HG02852 (cell line): ENCODE measurements at regions not wholly inside any gene's neighbourhood (a gene's known extent, or its start where the extent isn't known, plus 50 kb on each side); places are given as distances from the start of the nearest gene placed in this dataset.

Experiments used
- ATAC-seq: cut with Tn5 transposase; IDR thresholded peaks from one replicate; pipeline ENCODE4 v1.9.1; 2021; ENCODE audit warnings: mild to moderate bottlenecking, moderate library complexity; ENCODE audit not compliant: unreplicated experiment

DNA sequence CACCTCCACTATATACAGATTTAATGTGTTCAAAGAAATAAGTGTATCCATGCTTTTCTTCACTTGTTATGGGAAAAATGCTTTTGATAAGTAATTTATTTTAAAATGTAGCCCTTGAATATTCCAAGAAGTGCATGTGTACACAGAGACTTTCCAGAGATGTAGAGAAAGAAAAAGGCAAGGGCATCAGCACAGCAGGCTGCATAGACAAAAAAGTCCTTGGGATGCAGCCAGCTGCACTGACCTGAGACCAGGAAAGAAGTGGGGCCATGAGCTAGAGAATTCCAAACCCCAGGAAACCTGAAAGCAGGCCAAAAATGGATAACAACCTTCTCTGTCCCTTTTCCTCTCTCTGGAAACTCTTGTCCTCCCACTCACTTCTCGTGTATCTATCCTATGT, 51.6 kb upstream of the PRDM8 start:
- ATAC-seq: no peak

DNA sequence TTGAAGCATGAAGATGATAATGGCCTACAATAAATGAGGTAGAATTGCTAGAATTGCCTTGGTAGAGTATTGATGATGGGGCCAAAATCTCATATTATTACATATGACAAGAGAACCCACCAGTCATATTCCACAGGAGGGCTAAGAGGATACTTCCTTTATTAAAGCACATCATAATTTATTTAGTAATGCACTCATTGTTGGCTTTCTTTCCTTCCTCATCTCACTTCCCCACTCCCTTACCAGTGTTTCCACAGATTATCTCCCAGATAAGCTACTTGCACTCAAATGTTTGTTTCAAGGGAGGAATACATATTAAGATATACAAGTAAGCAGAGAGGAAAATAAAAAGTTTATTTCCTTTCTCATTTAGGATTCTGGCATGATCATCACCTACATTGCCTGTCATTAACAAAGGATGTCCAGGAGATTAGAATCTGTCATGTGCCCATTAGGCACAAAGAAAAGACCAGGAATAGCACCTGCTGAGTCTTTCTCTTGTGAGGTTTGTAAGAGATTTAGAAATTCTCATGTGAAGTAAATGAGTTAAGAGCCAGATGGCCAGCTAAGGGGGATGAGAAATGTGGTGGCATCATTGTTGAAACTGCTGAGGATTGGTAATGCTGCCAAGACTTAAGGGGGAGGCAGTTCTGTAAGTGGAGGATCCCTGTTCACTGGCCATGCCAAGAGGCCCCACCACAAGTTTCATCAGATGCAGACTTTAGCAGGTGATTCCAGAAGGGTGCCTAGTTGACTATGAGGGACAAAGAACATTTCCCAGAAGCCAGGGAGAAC, 52.4 kb upstream of the PRDM8 start:
- ATAC-seq: no peak

DNA sequence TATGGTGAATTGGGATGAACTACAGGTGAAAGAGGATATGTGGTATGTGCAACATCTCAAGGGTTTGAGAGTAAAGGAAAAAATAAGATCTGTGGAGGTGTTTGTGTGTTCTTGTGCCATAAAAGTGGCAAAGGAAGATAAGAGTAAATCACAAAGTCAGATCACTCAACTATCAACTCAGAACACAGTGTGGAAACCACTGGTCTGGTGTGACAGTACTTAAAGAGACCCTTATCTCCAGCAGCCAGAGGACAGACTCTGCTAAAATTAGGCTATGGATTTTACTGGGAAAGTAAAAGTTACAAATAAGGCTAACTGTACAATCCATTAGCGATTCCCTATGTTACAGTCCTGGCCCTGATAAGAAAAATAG, 54.0 kb upstream of the PRDM8 start:
- ATAC-seq: no peak

DNA sequence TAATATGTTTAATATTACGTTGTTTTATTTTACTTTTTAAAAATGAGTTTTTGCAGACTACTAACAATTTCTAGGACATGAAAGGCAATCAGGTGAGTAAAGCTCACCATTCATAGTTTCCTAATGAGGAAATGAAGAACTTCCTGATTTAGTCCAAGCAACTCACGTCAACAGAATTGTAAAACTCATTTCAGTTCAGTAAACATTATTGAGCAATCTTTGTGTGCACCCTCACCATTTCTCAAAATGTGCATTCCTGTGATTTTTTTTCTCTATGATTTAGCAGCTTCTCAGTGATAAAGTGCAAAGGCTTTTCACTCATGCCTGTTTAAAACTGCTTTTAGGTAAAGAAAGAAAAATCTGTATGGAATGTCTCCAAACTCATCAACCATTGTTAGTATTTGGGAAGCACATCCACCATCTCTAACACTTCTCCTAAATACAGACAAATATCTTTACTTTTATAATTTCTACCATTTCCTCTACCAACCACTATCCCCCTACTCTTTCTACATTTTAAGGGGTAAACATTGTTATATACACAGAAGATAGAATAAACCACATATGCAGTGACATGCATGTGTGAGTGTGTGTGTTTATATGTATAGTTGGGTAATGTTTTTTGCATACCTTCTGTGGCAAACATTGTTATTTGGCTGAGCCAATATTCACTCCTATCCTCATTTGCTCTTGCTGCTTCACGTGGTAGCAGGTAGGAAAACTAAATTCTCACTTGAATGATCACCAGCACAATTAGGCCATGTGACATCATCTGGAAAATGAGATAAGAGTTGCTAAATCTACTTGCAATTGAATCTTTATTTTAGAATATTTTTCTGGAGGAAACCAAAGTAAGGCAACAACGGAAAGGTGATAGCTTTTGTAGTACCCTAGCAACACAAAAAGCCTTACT, 54.7 kb upstream of the PRDM8 start:
- ATAC-seq: no peak

DNA sequence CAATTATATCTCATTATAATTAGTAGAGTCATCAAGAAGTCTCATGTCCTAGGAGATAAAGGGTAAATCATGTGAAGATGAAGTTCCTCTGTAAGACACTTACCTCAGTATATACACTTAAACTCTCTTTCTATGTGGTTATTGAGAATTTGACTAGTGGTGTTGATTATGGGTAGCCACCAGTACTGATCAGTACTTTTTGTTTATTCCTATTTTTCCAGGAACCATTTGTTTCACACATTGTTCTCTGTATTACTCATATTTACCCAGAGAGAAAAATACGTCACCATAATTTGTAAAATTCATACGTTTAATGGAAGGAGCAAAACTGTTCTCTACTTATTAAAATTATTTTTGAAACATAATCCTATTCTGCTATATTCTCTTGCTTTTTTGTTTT, 55.8 kb upstream of the PRDM8 start:
- ATAC-seq: no peak

DNA sequence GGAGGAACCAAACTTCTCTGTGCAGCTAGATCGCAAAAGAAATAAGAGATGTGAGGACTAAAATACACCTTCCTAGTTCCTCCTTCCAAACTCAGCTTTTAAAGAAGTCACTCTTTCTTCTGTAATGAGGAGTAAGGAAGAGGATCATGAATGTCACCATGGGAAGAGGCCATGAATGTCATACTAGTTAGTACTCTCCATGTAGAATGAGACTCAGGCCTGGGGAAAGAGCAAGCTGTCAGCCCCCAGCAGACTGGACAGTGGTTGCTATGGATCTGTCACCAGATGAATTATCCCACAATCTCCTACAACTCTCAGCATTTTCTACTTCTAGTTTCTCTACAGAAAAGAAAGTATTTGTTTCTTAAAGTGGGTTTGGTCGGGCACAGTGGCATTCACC, 57.1 kb upstream of the PRDM8 start:
- ATAC-seq: no peak

DNA sequence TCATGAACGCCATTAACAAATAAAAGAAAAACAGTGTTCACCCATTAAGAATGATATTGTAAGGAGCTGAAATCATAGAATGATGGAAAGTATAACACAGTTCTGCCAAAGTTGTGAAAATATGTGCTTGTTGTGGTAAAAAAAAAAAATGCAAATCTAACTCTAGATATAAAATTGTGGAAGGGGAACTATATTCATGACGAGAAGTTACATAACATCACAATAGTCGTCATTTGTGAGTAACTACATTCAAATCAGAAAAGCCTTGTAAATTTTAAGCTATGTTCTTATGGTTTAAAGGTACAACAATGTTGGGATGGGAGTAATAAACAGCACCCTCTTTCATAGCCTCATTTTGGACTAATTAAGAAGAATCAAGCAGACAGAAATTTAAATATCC, 57.6 kb upstream of the PRDM8 start:
- ATAC-seq: no peak

DNA sequence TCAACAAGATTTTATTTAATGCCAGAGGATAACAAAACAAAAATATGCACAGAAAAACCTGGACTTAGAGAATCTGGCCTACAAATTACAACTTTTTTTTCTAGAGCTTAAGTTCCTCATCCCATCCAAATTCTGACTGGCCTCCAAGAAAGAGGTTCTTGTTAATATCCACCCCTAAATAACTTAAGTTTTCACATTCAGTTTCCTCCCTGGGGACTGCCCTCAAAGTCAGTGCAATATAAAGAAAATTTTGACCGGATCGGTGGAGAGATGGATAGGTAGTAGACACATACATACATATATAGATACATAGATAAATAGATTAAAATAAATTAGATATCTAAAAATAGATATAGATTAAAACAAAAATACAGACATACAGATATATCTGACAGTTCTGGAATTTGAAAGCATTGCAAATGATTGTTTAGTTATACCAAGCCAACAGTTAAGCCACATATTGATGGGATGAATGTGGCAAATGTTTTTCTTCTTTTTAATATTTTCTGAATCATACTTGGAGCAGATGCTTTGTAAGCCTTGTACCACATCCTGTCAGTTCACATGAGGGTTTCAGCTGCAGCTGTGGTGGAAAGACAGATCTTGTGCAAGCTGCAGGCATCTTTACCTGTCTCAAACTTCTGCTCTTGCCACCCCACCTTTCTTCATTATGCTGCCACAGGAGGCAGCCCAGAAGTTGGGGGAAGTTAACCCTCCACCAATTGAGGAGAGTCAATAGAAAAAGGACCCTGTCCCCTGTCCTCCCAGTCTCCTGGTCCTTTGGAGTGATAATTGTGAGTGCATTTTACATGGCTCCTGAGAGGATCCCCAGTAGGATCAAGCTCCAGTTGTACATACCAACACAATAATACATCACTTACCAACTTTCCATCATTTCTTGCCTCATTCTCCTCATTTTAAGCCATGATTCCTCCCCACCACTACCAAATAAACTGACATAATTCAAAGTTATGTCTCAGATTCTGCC, 58.5 kb upstream of the PRDM8 start:
- ATAC-seq: peak; percentile 94

DNA sequence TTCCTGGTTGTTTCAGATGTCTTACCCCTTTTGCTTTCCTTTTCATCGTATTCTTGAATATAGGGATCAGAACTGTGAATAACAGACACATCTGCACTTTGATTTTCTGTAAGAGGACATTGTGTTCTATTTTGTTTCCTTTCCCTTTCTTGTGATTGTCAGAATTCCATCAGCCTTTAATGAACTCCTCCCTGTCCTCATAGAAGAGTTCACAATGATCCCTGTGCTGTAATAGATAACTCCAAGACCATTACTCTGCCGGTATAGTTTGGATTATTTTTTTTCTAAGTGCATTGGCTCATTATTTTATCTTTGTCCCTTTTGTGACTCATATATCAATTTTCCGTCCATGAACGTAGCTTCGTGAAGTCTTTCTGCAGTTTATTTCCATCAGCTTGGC, 59.7 kb upstream of the PRDM8 start:
- no peak for ATAC-seq

DNA sequence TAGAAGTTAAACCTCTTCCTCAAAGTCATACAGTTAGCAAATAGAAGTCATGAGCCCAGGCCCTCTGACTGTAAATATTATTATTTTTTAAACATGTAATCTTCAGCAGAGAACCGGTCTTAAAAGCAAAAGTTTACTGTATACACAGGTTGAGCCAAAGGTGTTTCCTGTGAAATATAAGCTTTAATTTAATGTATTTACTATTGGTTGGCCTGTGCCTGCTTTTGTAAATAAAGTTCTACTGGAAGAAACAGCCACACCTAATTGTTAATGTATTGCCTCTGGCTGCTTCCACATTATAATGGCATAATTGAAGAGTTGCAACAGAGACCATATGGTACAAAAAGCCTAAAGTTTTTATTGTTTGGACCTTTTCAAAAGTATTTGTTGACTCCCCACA, 61.0 kb upstream of the PRDM8 start:
- no peak for ATAC-seq

DNA sequence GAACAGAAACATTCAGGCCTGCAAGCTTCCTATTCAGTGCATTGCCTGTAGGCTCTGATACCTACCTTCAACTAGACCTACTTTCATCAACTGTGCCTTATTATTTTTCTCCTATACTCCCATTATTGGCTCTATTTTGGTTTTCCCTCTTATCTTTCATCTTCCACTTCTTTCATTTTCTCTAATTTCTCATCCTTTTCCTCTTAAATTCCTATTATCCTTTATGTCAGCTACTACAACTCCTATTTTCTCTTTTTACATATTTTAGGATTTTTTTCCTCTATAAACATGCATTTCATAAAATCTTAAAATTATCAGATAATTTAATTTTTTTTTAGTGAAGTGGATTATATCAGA, 61.6 kb upstream of the PRDM8 start:
- ATAC-seq: no peak

DNA sequence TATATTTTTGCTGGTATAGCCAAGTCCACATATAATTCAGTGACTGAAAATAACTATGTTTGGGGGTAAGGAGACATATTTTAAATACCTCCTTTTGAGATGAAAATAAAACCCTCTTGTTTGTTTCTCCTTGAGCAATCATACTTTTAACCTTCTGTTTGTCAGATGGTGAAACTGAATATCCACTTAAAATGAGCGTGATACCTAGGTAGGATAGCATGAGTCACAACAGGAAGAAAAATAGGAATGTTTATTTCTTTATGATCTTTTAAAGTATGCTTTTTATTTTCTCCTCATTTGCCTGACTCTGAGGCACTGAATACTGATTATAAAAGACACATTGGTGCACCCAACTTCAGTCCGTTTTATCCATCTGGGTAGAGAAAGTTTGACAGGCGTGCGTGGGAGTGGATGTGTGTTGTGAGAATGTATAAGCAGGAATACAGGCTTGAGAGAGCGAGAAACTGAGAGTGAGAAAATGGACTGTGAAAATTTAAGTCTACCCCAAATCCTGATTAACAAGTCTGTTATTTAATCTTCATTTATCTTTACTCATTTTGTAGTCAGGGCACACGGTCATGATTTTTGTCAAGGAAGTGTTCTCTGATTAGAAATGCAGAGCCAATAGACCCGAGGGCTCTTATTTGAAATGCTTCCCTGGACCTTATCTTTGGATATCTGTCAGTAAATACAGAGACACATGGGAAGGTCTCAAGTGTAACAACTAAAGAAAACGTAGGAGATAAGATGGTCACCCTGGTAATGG, 62.1 kb upstream of the ANTXR2 start:
- no peak for ATAC-seq

DNA sequence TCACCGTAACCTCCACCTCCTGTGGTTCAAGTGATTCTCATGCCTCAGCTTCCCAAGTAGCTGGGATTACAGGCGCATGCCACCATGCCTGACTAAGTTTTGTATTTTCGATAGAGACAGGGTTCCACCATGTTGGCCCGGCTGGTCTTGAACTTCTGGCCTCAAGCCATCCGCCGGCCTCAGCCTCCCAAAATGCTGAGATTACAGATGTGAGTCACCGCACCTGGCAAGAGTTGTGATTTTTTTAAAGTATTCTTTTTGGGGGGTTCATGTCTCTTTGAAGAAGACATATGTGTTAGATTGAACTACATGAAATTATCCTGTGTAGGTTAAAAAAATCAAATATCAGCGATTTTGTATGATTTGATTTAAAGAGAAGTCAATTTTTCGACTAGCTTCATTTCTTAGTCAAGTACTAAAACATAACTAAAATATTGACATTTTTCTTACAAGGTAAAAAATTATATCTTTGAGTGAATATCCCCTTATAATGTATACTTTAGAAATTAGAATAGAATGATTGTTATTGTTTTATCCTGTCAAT, 60.3 kb upstream of the ANTXR2 start:
- no peak for ATAC-seq

DNA sequence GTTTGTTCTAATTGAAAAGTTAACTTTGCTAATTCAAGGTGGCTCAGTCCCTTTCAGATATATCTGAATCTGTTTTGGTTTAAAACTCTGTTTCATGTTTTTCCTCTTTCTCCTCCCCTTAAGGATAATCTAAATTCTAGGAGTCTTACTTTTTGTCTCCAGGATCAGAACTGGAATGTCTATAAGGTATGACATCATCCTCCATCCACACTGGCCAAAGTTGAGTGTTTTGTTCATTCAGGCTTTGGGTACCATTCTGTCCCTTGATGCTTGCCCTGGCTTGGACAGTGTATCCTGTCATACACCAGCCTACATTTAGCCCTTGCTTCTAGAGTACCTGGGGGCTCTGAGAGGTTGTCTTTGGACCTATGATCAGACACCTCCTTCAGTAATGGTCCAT, 56.8 kb upstream of the ANTXR2 start:
- no peak for ATAC-seq

DNA sequence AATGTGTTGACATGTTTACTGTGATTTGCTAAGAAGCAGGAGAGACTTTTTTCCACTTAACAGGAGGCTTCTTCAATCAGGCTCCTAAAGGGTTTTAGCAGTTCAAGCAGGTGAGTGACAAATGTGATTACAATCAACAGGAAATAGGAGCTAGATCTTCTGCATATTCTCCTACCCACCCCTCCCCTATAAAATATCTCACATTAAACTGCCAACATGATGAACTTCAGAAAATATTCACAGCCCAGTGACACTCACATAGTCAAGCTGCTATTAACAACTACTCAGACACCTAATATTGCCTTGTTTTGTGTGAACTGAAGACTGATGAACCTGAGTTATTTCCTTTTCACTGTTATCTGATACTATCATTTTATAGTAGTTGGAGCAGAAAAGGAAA, 55.9 kb upstream of the ANTXR2 start:
- ATAC-seq: no peak

DNA sequence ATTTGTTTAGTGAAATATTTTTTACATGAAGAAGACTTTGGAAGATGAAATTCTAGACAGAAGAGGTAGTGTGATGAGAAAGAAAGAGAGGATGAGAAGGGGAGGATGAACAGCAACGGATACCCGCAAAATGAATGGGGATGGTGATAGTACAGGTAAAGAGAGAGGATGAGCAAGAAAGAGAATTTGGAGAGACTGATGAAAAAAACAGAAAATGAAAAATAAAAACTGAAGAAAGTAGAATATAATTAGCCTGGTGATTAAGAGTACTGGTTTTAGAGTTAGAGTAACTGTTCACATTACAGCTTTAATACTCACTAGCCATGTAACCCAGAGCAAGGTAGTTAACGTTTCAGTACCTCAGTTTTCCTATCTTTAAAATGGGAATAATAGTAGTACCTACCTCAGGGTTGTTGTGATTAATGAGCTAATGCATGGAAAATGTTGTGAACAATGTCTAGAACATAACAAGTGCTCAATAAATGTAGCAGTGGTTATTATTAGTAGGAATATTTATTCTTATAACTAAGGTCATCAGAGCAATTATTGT, 54.9 kb upstream of the ANTXR2 start:
- ATAC-seq: no peak

DNA sequence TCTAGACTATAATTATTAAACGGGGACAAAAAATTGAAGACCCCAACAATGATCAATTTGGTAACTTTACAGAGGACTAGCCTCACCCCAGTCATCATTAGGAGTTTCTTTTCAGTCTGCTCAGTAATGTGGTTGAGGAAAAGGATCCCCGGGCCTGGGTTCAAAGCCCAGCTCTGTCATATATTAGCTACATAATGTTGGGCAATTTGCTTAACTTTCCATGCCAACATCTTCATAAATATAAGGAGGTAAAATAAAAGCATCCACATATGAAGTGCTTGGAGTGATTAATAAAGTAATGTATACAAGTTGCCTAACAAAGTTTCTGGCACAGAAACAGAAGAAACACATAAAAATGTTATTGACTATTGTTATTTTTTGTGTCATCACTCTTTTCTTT, 53.4 kb upstream of the ANTXR2 start:
- ATAC-seq: no peak

DNA sequence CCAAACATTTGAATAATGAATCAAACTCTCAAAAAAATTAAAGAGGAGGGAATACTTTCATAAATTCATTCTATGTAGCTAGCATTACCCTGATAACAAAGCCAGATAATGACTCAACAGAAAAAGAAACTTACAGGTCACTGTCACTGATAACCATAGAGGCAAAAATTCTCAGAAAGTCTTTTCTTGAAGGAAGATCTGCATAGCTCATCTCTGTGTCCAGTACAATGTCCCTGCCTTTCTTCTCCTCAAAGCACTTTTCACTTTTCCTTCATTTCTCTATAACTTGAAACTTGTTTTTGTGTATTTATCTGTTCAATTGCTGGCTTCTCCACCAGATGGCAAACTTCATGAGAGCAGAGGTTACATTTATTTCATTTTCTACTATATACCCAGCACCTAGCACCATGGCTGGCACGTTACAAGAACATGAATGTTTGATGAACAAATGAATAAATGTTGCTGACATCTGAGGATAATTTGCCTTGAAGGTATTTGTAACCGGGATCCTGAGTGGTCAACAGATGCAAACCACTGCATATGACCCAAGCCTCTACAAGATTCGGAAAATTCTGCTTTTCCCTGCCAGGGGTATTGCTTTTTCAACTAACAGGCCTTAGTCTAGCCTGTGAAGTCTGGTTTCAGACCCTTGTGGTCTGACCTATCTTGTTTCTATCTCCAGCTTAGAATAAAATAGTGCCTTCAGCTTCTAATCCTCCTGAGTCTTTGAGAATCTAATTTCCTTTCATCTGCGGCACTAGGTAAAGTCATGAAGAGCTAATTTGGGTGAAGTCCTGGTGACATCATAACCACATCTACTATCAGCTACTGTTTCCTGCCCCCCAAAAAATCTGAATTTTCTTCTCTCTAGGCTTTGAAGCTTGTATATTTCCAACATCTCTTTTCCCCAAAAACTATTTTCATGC, 52.5 kb upstream of the ANTXR2 start:
- peak; percentile 64 for ATAC-seq
